ENCODE measurements at regions not wholly inside any gene's neighbourhood (a gene's known extent, or its start where the extent isn't known, plus 50 kb on each side); places are given as distances from the start of the nearest gene placed in this dataset.

- TF ChIP-seq SUZ12 (IDR thresholded peaks at IDR 0.05; ENCODE audit: extremely low read depth, insufficient read depth, insufficient read length) (no peak), YY1 (IDR thresholded peaks at IDR 0.05; ENCODE audit: insufficient read depth, insufficient read length) (no peak), ZNF274 (IDR thresholded peaks at IDR 0.05; ENCODE audit: low read depth, low read length) (no peak)
- H3K9ac ChIP-seq (ENCODE audit: insufficient read length, low read depth): no peak overlapping the region
- H3K36me3 ChIP-seq (ENCODE audit: insufficient read depth, insufficient read length, low read length): no peaks in the 10 kb centered on the region
- no peak for DNase-seq (ENCODE audit: low read depth, low spot score)
- H3K9me3 ChIP-seq (ENCODE audit: insufficient read depth, low read length): no peaks in the 10 kb centered on the region
- no peak overlapping the region for H3K4me3 ChIP-seq (ENCODE audit: insufficient read length, low read depth)
- H3K4me1 ChIP-seq (ENCODE audit: insufficient read depth, insufficient read length): no peaks in the 10 kb centered on the region
- no peaks in the 10 kb centered on the region for H3K27me3 ChIP-seq (ENCODE audit: insufficient read depth, insufficient read length)
These were observed 204.4 kb downstream of the TMX1 start for GRCh38 chr14:51444353-51445000.

DNA sequence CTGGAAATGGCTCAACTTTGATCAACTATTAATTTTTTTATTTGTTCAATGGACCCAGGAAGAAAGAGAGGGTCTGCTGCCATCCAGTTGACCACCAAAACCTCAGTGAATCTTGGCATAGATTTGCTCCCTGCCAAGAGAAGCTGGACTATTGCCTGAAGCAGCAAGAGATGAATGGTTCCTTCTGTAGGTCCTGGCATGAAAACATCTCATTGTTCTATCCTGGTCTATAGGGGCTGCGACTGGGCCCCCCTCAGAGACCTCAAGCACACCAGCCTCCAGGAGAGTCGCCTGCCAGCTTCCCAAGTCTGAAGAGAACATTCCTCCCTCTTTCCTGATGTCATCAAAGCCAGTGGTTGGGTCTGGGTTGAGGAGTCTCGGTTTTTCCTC lies 204.9 kb downstream of the TMX1 start:
- H3K4me1 ChIP-seq (ENCODE audit: insufficient read depth, insufficient read length): no peaks in the 10 kb centered on the region
- no peaks in the 10 kb centered on the region for H3K36me3 ChIP-seq (ENCODE audit: insufficient read depth, insufficient read length, low read length)
- no peak for TF ChIP-seq ZNF274 (IDR thresholded peaks at IDR 0.05; ENCODE audit: low read depth, low read length)
- no peak for TF ChIP-seq YY1 (IDR thresholded peaks at IDR 0.05; ENCODE audit: insufficient read depth, insufficient read length)
- TF ChIP-seq SUZ12 (IDR thresholded peaks at IDR 0.05; ENCODE audit: extremely low read depth, insufficient read depth, insufficient read length): no peak
- no peak overlapping the region for H3K9ac ChIP-seq (ENCODE audit: insufficient read length, low read depth)
- no peaks in the 10 kb centered on the region for H3K27me3 ChIP-seq (ENCODE audit: insufficient read depth, insufficient read length)
- H3K9me3 ChIP-seq (ENCODE audit: insufficient read depth, low read length): no peaks in the 10 kb centered on the region
- no peak overlapping the region for H3K4me3 ChIP-seq (ENCODE audit: insufficient read length, low read depth)
- DNase-seq (ENCODE audit: low read depth, low spot score): no peak

GRCh38 chr14:51446771-51447170 lies 204.9 kb upstream of the FRMD6 start:
- H3K9me3 ChIP-seq (ENCODE audit: insufficient read depth, low read length): no peaks in the 10 kb centered on the region
- no peak for DNase-seq (ENCODE audit: low read depth, low spot score)

GRCh38 chr14:51447411-51447810 lies 204.3 kb upstream of the FRMD6 start:
- no peaks in the 10 kb centered on the region for H3K36me3 ChIP-seq (ENCODE audit: insufficient read depth, insufficient read length, low read length)
- TF ChIP-seq SUZ12 (IDR thresholded peaks at IDR 0.05; ENCODE audit: extremely low read depth, insufficient read depth, insufficient read length) (no peak), YY1 (IDR thresholded peaks at IDR 0.05; ENCODE audit: insufficient read depth, insufficient read length) (no peak), ZNF274 (IDR thresholded peaks at IDR 0.05; ENCODE audit: low read depth, low read length) (no peak)
- no peak overlapping the region for H3K9ac ChIP-seq (ENCODE audit: insufficient read length, low read depth)
- H3K9me3 ChIP-seq (ENCODE audit: insufficient read depth, low read length): no peaks in the 10 kb centered on the region
- no peaks in the 10 kb centered on the region for H3K4me1 ChIP-seq (ENCODE audit: insufficient read depth, insufficient read length)
- DNase-seq (ENCODE audit: low read depth, low spot score): no peak
- no peak overlapping the region for H3K4me3 ChIP-seq (ENCODE audit: insufficient read length, low read depth)
- H3K27me3 ChIP-seq (ENCODE audit: insufficient read depth, insufficient read length): no peaks in the 10 kb centered on the region

More at GRCh38 chr14:51446771-51447170, 204.9 kb upstream of the FRMD6 start:
- Histone ChIP-seq H3K36me3 (ENCODE audit: insufficient read depth, insufficient read length, low read length) (no peaks in the 10 kb centered on the region), H3K27me3 (ENCODE audit: insufficient read depth, insufficient read length) (no peaks in the 10 kb centered on the region), H3K4me1 (ENCODE audit: insufficient read depth, insufficient read length) (no peaks in the 10 kb centered on the region), H3K9ac (ENCODE audit: insufficient read length, low read depth) (no peak overlapping the region), H3K4me3 (ENCODE audit: insufficient read length, low read depth) (no peak overlapping the region)
- no peak for TF ChIP-seq SUZ12 (IDR thresholded peaks at IDR 0.05; ENCODE audit: extremely low read depth, insufficient read depth, insufficient read length)
- no peak for TF ChIP-seq ZNF274 (IDR thresholded peaks at IDR 0.05; ENCODE audit: low read depth, low read length)
- no peak for TF ChIP-seq YY1 (IDR thresholded peaks at IDR 0.05; ENCODE audit: insufficient read depth, insufficient read length)

- DNase-seq (ENCODE audit: low read depth, low spot score): no peak
- Histone ChIP-seq H3K9ac (ENCODE audit: insufficient read length, low read depth) (no peak overlapping the region), H3K27me3 (ENCODE audit: insufficient read depth, insufficient read length) (no peaks in the 10 kb centered on the region), H3K9me3 (ENCODE audit: insufficient read depth, low read length) (no peaks in the 10 kb centered on the region), H3K36me3 (ENCODE audit: insufficient read depth, insufficient read length, low read length) (no peaks in the 10 kb centered on the region), H3K4me1 (ENCODE audit: insufficient read depth, insufficient read length) (no peaks in the 10 kb centered on the region), H3K4me3 (ENCODE audit: insufficient read length, low read depth) (no peak overlapping the region)
- TF ChIP-seq YY1 (IDR thresholded peaks at IDR 0.05; ENCODE audit: insufficient read depth, insufficient read length): no peak
- no peak for TF ChIP-seq SUZ12 (IDR thresholded peaks at IDR 0.05; ENCODE audit: extremely low read depth, insufficient read depth, insufficient read length)
- TF ChIP-seq ZNF274 (IDR thresholded peaks at IDR 0.05; ENCODE audit: low read depth, low read length): no peak
These were observed 202.7 kb upstream of the FRMD6 start for GRCh38 chr14:51448831-51449670.

DNA sequence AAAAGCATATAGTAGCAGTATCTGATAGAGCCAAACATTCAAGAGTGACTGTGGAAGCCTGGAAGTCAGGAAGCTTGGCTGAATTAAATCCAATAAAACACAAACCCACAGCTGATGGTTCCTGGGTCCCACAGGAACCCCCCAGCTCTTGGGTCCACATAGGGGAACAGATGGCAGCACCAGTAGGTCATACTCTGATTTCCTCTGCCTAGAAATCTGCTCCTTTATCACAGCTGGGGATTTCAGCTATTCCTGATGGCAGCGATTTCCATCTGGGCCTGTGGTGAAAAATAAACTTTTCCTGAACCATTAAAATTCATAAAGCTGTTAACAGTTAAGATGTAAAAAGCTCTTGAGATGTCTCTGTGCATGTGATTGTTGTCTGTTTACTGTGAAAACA lies 202.0 kb upstream of the FRMD6 start:
- Histone ChIP-seq H3K9ac (ENCODE audit: insufficient read length, low read depth) (no peak overlapping the region), H3K4me1 (ENCODE audit: insufficient read depth, insufficient read length) (no peaks in the 10 kb centered on the region), H3K36me3 (ENCODE audit: insufficient read depth, insufficient read length, low read length) (no peaks in the 10 kb centered on the region), H3K9me3 (ENCODE audit: insufficient read depth, low read length) (no peaks in the 10 kb centered on the region), H3K4me3 (ENCODE audit: insufficient read length, low read depth) (no peak overlapping the region), H3K27me3 (ENCODE audit: insufficient read depth, insufficient read length) (no peaks in the 10 kb centered on the region)
- no peak for TF ChIP-seq SUZ12 (IDR thresholded peaks at IDR 0.05; ENCODE audit: extremely low read depth, insufficient read depth, insufficient read length)
- no peak for DNase-seq (ENCODE audit: low read depth, low spot score)

- H3K36me3 ChIP-seq (ENCODE audit: insufficient read depth, insufficient read length, low read length): no peaks in the 10 kb centered on the region
- DNase-seq (ENCODE audit: low read depth, low spot score): no peak
- H3K9me3 ChIP-seq (ENCODE audit: insufficient read depth, low read length): no peaks in the 10 kb centered on the region
- TF ChIP-seq YY1 (IDR thresholded peaks at IDR 0.05; ENCODE audit: insufficient read depth, insufficient read length): no peak
- no peak for TF ChIP-seq ZNF274 (IDR thresholded peaks at IDR 0.05; ENCODE audit: low read depth, low read length)
- TF ChIP-seq SUZ12 (IDR thresholded peaks at IDR 0.05; ENCODE audit: extremely low read depth, insufficient read depth, insufficient read length): no peak
- no peak overlapping the region for H3K4me3 ChIP-seq (ENCODE audit: insufficient read length, low read depth)
- no peaks in the 10 kb centered on the region for H3K4me1 ChIP-seq (ENCODE audit: insufficient read depth, insufficient read length)
- no peaks in the 10 kb centered on the region for H3K27me3 ChIP-seq (ENCODE audit: insufficient read depth, insufficient read length)
- no peak overlapping the region for H3K9ac ChIP-seq (ENCODE audit: insufficient read length, low read depth)
These were observed 200.1 kb upstream of the FRMD6 start for GRCh38 chr14:51451561-51451960.
